Skeletal muscle satellite cell (primary cell): ENCODE measurements at regions not wholly inside any gene's neighbourhood (a gene's known extent, or its start where the extent isn't known, plus 50 kb on each side); places are given as distances from the start of the nearest gene placed in this dataset.

Experiments used
- H3K27me3 ChIP-seq: 2 replicates; pipeline ENCODE4 v1.7.0; 2013; ENCODE audit warnings: low read length; ENCODE audit not compliant: control insufficient read depth, insufficient read depth
- H3K36me3 ChIP-seq: 2 replicates; pipeline ENCODE4 v1.7.0; 2013; ENCODE audit warnings: mild to moderate bottlenecking, control low read depth, low read length; ENCODE audit not compliant: insufficient read depth
- H3K4me1 ChIP-seq: 2 replicates; pipeline ENCODE4 v1.7.0; 2013; ENCODE audit warnings: low read length; ENCODE audit not compliant: control insufficient read depth, insufficient read depth
- H3K4me2 ChIP-seq: 2 replicates; pipeline ENCODE4 v1.7.0; 2013; ENCODE audit warnings: mild to moderate bottlenecking, low read length
- H3K4me3 ChIP-seq: 2 replicates; pipeline ENCODE4 v1.7.0; 2013; ENCODE audit warnings: low read length
- H3K9ac ChIP-seq: 2 replicates; pipeline ENCODE4 v1.7.0; 2013; ENCODE audit warnings: mild to moderate bottlenecking, low read depth, low read length, moderate library complexity
- H3K9me3 ChIP-seq: replicated peaks from 2 replicates; pipeline ENCODE4 v1.7.0; 2013; ENCODE audit warnings: mild to moderate bottlenecking, control low read depth, low read length

DNA sequence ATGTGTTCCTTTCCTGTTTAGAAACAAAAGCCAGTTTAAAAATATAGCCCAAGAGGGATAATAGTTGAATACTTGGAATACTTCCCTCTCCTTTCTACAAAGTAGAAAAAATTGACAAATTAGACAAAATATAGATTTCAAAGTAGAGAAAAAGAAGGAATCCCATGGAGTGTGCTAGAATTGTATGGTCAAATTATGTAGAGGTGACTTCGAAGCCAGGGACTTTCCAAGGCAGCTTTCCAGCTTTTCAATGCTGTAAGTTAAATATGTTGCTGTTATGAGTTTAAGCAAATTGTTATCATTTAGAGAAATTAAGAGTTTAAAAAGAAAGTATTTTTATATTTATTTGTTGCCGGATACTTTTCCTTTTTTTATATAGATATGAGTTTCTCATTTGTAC lies 415.5 kb upstream of the OPRM1 start:
- Histone ChIP-seq H3K4me2 (no peak overlapping the region), H3K36me3 (no peaks in the 10 kb centered on the region), H3K9ac (no peak overlapping the region), H3K4me1 (no peaks in the 10 kb centered on the region), H3K9me3 (no peaks in the 10 kb centered on the region), H3K4me3 (no peak overlapping the region), H3K27me3 (no peaks in the 10 kb centered on the region)

DNA sequence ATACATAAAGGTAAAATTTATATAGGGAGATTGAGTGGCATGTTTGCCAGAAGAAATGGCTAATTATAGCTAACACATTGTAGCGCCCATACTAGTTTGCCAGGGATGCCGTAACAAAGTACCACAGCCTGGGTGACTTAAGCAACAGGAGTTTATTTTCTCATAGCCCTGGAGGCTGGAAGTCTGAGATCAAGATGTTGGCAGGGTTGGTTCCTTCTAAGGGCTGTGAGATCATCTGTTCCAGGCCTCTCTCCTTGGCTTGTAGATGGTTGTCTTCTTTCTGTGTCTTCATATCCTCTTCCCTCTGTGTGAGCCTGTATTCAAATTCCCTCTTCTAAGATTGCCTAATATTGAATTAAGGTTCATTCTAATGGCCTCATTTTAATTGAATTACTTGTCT lies 417.5 kb upstream of the OPRM1 start:
- H3K36me3 ChIP-seq: no peaks in the 10 kb centered on the region
- H3K9ac ChIP-seq: no peak overlapping the region
- H3K9me3 ChIP-seq: no peaks in the 10 kb centered on the region
- no peaks in the 10 kb centered on the region for H3K27me3 ChIP-seq
- H3K4me1 ChIP-seq: no peaks in the 10 kb centered on the region
- H3K4me3 ChIP-seq: no peak overlapping the region
- no peak overlapping the region for H3K4me2 ChIP-seq

GRCh38 chr6:153621070-153621469 lies 418.0 kb upstream of the OPRM1 start:
- H3K4me2 ChIP-seq: no peak overlapping the region
- H3K4me1 ChIP-seq: no peaks in the 10 kb centered on the region
- no peaks in the 10 kb centered on the region for H3K27me3 ChIP-seq
- H3K9ac ChIP-seq: no peak overlapping the region
- no peaks in the 10 kb centered on the region for H3K36me3 ChIP-seq
- H3K9me3 ChIP-seq: no peaks in the 10 kb centered on the region
- H3K4me3 ChIP-seq: no peak overlapping the region

DNA sequence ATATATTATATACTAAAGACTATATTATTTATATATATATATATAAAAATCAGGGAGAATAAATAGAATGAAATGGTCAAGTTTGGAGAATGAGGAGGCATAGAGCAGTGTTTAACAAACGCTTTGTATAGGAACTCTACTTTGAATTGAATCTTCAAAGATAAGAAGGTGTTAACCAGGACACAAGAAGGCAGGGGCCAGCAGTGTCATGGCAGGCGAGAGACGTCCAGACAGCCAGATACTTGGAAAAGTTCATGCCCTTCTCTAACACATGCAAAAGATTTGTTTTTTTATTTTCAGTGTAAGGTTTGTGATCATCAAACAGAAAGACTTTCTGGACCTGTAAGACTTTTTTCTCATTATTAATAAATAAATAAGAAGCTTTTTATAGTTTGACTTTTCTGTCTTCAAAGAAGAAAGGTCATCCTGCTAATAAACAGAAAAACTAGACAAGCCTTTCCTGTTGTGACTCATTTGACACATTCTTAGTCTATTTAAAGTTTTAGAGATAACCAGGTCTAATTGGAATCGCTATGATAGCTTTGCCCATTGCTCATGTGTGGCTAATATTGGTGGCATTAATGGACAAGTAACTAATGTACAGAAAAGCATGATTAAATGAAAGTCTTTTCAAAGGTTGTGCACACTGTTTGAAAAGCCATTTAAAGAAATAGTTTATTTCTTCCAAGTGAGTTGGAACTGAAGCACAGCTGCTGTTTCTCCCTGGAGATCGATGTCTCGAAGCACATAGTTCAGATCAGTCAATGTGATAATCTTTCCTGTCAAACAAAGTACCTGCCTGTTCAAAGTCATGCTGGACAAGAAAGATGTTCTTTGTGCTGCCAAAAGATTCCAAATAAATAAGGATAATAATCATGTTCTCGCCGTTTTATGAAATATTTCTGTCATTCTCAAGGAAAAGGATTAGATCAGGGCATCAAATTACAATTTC lies 420.4 kb upstream of the OPRM1 start:
- Histone ChIP-seq H3K9ac (no peak overlapping the region), H3K4me3 (no peak overlapping the region), H3K9me3 (no peaks in the 10 kb centered on the region), H3K36me3 (no peaks in the 10 kb centered on the region), H3K27me3 (no peaks in the 10 kb centered on the region), H3K4me2 (no peak overlapping the region), H3K4me1 (no peaks in the 10 kb centered on the region)

DNA sequence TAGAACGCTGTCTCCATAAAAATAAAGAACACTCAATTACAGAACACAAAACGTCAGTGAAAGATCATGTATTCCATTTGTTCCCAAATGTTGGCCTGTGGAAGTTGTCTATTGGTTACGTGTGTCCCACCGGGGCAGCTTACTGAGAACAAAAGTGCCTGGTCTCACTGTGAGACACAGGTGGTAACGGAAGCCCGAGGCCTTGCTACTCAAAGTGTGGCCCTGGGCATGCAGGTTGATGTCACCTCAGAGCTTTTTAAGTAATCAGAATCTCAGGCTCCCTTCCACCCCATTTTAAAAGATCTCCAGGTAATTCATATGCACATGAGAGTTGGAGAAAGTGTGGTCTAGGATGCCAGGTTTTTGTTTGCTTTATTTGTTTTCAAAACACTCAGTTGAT lies 422.5 kb upstream of the OPRM1 start:
- Histone ChIP-seq H3K9me3 (no peaks in the 10 kb centered on the region), H3K36me3 (no peaks in the 10 kb centered on the region), H3K9ac (no peak overlapping the region), H3K4me3 (no peak overlapping the region), H3K4me1 (no peaks in the 10 kb centered on the region), H3K27me3 (no peaks in the 10 kb centered on the region), H3K4me2 (no peak overlapping the region)

DNA sequence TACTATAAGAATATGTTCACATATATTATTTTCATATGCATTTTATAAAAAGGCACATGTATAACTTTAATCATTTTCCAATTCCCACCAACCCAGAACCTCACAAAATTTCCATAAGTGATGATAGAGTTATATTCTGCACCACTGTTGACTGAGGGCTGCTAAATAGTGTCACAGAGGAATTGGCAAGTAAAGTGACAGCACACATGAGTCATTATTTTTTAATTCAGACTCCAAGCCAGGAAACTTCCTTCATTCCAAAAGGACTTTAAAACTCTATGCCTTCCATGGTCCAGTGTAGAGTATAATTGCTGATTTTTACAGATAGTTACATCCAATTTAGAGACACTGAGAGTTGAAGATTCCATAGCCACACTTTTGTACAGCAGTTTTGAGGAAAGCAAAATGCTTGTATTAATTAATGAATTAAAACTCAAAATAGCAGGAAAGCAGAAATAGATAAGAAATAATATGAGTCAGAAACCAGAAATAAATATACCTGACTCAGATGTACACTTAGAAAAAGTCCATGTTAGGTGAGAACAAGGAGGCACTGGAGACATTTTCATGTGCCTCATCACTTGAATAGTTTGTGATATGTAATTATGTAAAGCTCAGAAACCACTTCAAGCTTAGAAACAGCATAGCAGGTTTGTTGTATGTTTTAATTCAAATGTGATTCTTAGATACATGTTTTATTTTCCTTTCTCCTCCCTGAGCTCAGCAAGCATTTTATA lies 425.2 kb upstream of the OPRM1 start:
- no peaks in the 10 kb centered on the region for H3K4me1 ChIP-seq
- no peaks in the 10 kb centered on the region for H3K9me3 ChIP-seq
- H3K36me3 ChIP-seq: no peaks in the 10 kb centered on the region

DNA sequence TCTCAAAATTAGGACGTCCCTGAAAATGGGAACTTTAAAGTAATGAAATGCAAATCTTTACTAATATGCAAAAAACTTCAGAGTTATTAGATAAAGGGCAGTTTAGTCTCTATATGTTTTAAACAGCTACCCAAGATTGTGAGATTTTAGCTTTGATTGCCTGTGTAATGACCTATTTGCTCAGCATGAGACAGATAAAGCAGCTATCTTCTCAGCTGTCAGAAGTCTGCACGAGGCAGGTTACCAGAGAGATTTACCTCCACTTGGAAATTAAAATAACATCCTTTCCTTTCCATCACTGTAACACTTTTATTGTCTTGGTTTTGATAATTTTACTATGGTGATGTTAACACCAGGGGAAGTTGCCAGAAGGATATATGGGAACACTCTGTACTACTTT lies 436.6 kb upstream of the OPRM1 start:
- Histone ChIP-seq H3K27me3 (no peaks in the 10 kb centered on the region), H3K4me1 (no peaks in the 10 kb centered on the region), H3K9me3 (no peaks in the 10 kb centered on the region), H3K9ac (no peak overlapping the region), H3K4me2 (no peak overlapping the region), H3K36me3 (no peaks in the 10 kb centered on the region), H3K4me3 (no peak overlapping the region)

More for the DNA sequence above, 425.2 kb upstream of the OPRM1 start:
- H3K4me2 ChIP-seq: no peak overlapping the region
- H3K4me3 ChIP-seq: no peak overlapping the region
- H3K27me3 ChIP-seq: no peaks in the 10 kb centered on the region
- H3K9ac ChIP-seq: no peak overlapping the region

DNA sequence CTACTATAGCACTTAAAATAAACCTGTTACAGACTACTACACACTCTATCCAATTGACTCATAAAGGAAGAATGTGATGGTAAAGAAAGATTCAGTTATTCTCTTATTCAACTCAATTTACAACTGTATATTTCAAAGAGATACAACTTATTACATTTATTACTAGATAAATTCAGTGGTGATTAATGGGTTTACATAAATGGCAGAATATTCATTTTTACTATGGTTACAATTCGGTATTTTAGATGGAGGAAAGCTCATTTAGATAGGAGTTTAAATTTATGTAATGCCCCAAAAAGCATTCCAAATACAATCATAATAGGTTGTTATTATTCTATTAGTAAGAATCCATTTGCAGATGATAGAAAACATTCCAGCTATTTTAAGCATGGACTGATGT lies 439.1 kb upstream of the OPRM1 start:
- Histone ChIP-seq H3K27me3 (no peaks in the 10 kb centered on the region), H3K4me3 (no peak overlapping the region), H3K4me2 (no peak overlapping the region), H3K4me1 (no peaks in the 10 kb centered on the region), H3K9ac (no peak overlapping the region), H3K36me3 (no peaks in the 10 kb centered on the region), H3K9me3 (no peaks in the 10 kb centered on the region)

DNA sequence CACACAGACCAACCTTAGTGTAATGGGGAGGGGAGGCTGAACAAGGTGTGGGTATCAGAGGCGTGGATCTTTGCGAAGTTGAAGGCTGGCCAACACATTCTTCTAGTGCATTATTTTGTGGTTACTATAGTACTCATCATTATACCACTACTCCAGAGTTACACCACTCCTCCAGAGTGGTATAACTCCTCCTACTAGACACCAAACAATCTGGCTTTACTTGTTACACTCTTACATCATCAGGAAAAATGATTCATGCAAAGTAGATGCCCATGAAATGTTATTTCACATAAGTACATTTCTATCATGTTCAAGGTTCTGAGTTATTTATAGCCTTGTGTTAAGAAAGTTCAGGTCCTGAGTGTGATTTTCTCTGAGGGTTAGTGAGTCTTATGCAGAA lies 443.1 kb upstream of the OPRM1 start:
- H3K9me3 ChIP-seq: no peaks in the 10 kb centered on the region
- no peaks in the 10 kb centered on the region for H3K27me3 ChIP-seq
- no peaks in the 10 kb centered on the region for H3K4me1 ChIP-seq
- H3K4me3 ChIP-seq: no peak overlapping the region
- no peaks in the 10 kb centered on the region for H3K36me3 ChIP-seq
- no peak overlapping the region for H3K4me2 ChIP-seq
- H3K9ac ChIP-seq: no peak overlapping the region

GRCh38 chr6:153594871-153595270 lies 444.2 kb upstream of the OPRM1 start:
- no peak overlapping the region for H3K4me2 ChIP-seq
- H3K36me3 ChIP-seq: no peaks in the 10 kb centered on the region
- H3K4me3 ChIP-seq: no peak overlapping the region

DNA sequence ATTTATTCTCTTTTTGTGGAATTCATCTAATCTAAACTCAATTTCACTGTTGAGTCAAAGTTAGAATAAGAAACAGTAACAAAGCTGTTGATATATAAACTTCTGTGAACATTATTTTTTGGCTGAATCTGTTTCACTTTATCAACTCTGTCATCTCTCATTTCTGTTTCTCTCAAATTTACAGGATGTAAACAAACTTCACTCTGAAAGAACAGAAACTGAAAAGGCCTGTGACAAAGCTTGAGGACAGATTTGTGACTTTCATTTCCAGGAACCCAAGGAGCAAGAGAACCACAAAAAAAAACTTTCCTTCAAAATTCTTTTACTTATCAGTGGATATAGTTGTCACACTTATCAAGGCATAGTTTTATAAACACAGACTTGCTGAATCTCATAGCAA lies 447.9 kb upstream of the OPRM1 start:
- H3K27me3 ChIP-seq: no peaks in the 10 kb centered on the region
- no peak overlapping the region for H3K9ac ChIP-seq
- no peaks in the 10 kb centered on the region for H3K9me3 ChIP-seq
- no peaks in the 10 kb centered on the region for H3K4me1 ChIP-seq
- no peak overlapping the region for H3K4me3 ChIP-seq
- no peak overlapping the region for H3K4me2 ChIP-seq
- no peaks in the 10 kb centered on the region for H3K36me3 ChIP-seq

More at GRCh38 chr6:153594871-153595270, 444.2 kb upstream of the OPRM1 start:
- H3K4me1 ChIP-seq: no peaks in the 10 kb centered on the region
- no peaks in the 10 kb centered on the region for H3K9me3 ChIP-seq
- H3K27me3 ChIP-seq: no peaks in the 10 kb centered on the region
- H3K9ac ChIP-seq: no peak overlapping the region
